Medulla oblongata (tissue), 1 donor: ENCODE measurements at regions not wholly inside any gene's neighbourhood (a gene's known extent, or its start where the extent isn't known, plus 50 kb on each side); places are given as distances from the start of the nearest gene placed in this dataset.
"Not testable (repeated sequence)": the region's sequence is repeated elsewhere in the genome, so short reads cannot be mapped to it uniquely, and the experiment has no call there.

ENCODE experiments used
- DNase-seq: peaks from one replicate; pipeline ENCODE4 v3.0.0-alpha.2; 2015; ENCODE audit errors: extremely low spot score

DNA sequence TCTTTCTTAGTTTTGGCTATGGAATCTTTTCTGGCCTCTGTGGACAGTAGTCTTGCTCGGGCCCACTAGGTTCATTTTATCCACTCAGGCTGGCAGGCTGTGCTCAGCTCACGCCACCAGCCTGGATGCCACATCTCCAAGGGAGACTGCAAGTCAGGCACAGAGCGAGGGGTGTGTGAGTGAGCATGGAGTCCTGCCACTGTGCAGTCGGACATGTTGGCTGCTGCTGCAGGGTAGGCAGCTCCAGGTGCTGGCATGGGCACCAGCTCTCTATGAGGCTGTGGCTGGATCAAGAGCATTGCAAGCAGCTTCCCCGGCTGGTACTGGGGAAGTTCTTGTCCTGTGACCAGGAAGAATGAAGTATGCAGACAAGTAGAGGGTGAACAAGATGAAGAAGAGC lies 158.9 kb downstream of the PCTP start:
- no peak for DNase-seq

DNA sequence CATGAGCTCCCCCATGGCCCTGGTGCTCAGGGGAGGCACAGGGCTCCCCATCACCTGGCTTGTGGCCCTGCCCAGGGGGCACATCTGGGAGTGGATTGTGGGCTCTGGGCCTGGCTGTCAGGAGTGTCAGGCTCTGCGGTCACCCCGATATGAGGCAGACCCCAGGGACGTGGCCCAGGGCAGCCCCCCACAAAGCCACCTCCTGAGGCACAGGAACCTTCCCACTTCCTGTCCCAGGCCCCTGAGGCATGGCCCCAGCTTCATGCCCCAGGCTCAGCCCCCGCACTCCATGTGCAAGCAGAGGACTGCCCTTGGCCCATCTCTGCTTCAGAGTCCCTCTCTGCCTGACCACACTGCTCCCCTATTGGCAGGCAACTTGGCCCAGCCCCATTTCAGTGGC lies 160.3 kb downstream of the PCTP start:
- no peak for DNase-seq

DNA sequence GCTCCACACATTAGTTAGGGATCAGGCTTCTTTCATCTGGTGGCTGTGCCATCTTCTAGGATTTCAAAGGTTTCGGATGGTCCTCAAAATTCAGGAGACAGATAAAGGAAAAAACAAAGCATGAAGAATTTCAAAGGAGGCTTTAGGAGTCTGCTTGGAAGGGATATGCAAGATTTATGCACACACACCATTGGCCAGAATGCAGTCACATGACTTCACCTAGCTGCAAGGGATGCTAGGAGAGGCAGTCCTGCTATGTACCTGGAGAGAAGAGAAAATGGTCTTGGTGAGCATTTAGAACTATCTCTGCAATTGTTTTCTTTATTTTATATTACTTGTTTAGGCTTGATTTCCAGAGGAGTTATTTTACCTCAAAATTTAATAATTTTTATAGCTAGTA lies 174.6 kb downstream of the PCTP start:
- no peak for DNase-seq

DNA sequence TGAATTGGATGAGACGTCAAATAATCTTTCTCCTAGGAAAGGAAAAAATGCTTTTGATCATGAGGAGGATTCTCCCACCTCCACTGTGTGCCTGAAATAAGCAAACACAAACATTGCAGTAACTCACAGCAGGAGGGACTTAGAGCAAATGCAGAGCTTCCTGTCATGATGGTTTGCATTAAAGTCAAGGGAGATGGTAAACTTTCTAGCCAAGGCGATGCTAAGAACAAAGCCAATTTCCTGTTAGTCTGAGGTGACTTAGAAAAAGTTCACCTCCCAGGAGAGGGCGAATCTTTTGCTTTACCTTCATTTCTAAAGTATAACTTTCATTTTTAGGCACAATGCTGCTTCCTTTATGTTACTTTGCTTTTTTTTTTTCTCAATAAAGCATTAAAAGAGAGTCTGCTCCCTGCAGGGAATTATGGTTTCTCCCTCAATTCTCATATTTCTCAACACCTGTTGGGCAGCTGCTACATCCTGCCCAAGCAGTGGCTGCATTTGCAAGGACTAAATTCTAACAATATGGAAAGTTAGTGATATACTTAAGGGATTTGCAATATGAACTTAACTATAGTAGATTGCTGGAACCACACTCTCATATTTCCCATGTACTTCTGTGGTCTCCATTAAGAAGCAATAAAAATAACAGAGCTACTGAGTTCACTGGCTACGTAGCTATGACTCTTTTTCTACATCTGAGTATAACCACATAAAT lies 175.6 kb downstream of the PCTP start:
- DNase-seq: no peak

DNA sequence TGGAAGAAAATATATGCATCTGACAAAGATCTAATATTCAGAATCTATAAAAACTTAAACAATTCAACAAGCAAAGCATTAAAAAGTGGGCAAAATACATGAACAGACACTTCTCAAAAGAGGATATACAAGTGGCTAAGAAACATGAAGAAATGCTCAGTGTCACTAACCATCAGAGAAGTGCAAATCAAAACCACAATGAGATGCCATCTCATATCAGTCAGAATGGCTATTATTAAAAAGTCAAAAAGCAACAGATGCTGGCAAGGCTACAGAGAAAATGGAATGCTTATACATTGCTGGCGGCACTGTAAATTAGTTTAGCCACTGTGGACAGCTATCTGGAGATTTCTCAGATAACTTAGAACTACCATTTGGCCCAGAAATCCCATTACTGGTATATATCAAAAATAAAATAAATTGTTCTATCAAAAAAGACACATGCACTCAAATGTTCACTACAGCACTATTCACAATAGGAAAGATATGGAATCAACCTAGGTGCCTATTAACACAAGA lies 179.5 kb downstream of the PCTP start:
- DNase-seq: no peak

DNA sequence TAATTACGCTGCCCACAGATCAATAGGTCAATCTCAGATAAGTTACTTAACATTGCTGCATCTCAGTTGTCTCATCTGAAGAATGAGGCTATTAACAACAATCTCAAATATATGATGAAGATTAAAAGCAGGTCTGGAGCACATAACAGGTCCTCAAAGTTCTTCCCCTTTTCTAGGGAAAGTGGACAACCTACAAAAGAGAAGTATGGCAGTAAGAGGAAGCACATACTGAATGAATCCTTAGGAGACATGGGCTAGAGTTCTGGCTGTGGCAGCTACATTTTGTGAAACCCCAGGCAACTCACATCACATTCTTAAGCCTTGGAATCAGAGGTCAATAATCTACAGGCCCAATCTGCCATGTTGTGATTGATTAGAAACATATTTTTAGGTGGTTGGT lies 180.6 kb downstream of the PCTP start:
- DNase-seq: no peak

DNA sequence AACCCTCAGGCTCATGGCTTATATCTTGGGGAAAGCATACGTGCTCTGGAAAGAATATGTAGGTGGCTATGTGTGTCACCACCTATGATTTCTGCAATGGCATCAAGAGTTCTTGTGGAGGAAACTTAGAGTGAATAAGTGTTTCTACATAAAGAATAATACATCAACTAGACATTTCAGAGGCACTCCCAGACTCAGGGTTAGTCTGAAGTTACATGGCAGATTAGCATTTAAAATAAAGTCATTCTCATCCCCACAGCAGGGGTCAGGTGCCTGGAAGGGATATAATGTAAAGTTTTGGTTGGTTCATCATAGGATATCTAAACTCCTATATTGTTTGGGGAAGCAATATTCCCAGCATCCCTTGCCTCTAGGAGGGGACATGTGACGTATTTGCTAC lies 182.1 kb downstream of the PCTP start:
- no peak for DNase-seq

DNA sequence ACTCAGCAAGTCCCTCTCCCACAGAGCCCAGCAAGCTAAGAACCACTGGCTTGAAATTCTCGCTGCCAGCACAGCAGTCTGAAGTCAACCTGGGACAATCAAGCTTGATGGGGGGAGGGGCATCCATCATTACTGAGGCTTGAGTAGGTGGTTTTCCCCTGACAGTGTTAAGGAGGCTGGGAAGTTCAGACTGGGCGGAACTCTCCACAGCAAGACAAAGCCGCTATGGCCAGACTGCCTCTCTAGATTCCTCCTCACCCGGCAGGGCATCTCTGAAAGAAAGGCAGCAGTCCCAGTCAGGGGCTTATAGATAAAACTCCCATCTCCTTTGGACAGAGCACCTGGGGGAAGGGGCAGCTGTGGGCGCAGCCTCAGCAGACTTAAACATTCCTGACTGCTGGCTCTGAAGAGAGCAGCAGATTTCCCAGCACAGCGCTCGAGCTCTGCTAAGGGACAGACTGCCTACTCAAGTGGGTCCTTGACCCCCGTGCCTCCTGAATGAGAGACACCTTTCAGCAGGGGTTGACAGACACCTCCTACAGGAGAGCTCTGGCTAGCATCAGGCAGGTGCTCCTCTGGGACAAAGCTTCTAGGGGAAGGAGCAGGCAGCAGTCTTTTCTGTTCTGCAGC lies 188.4 kb downstream of the PCTP start:
- DNase-seq: not testable (repeated sequence)

DNA sequence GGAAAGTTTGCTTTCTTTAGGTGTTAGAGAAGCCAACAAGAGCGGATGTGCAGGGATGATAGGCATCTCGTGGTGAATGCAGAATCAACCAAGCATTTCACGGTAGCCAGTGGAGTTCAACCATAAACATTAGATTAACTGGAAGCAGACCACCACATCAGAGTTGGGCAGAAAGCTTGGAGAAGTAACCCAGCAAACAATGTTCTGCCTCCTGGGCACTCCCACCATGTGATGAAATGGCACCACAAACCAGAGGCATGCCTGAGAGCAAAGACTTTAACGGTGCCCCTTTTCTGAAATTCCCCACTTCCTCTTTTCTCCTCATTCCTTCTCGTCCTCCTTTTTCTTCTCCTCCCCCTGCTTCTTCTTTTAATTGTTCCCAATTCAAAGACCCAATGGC lies 193.5 kb upstream of the ANKFN1 start:
- DNase-seq: no peak

DNA sequence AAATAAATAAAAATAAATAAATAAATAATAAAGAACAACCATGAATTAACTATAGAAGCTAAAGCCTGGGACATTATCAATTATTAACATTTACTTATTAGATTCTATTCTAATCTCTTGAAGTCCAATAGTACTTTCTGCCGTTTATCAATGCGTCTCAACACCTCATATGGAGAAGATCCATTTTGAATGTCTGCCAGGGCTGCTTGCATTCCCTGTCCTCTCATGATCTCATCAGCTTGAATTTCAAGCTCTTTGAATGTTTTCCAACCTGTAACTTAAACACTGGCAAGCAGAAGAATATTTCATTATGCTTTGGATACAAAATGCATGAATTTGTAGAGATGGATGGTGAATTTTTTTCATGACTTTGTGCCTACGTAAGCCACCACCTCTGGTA lies 191.9 kb upstream of the ANKFN1 start:
- no peak for DNase-seq

DNA sequence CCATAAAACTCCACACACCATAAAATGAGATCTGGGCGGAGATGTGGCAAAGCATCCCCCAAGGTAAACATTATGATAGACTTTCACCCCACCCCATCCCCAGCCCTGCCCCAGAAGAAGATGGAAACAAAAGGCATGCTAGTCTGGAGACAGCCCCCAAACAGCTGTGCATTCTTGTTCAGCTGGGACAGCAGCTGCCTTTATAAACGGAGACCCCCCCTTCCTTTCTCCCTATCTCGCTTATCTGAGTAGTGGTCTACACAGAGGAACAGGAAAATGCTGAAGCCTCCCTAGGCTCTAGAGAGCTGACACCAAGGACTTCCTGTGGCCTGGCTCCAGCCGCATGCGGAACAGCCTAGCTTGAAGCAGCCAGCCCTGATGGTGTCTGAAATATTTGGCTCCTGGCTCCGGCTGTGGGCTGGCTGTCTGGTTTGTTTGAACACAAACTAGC lies 190.3 kb upstream of the ANKFN1 start:
- DNase-seq: no peak

DNA sequence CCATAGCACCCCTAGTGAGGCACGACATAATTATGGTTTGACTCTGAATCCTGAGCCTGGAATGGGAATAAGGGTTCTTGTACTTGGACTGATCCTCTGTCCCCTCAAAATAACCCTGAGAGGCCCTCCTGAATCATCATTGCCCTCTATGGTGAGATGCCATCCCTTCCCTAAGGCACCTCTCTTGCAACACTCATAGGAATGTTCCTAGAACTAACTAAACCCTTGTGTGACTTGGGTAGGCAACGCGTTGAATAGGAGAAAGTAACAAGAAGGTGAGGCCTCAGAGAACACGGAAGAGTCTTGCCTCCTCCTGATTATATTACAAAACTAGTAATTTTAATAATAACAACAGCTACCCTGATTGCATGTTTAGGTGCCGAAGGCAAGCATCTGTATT lies 189.1 kb upstream of the ANKFN1 start:
- no peak for DNase-seq

DNA sequence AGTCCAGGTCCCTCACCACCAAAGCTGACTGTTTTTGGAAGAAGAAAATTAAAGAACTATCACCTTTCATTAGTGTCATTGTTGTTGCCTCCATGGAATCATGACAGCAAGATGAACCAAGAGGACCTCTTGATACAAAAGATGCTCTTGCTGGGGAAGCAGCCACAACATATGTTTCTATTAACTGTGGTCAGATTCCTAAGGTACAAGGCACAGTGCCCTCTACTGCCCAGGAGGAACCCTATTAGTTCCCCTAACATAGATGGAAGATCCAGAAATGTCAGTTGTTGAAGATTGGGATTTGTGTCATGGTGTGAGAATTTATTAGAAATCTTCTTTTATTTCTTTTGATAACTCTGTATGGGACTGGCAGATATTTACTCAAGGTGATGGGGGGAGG lies 188.2 kb upstream of the ANKFN1 start:
- DNase-seq: no peak

DNA sequence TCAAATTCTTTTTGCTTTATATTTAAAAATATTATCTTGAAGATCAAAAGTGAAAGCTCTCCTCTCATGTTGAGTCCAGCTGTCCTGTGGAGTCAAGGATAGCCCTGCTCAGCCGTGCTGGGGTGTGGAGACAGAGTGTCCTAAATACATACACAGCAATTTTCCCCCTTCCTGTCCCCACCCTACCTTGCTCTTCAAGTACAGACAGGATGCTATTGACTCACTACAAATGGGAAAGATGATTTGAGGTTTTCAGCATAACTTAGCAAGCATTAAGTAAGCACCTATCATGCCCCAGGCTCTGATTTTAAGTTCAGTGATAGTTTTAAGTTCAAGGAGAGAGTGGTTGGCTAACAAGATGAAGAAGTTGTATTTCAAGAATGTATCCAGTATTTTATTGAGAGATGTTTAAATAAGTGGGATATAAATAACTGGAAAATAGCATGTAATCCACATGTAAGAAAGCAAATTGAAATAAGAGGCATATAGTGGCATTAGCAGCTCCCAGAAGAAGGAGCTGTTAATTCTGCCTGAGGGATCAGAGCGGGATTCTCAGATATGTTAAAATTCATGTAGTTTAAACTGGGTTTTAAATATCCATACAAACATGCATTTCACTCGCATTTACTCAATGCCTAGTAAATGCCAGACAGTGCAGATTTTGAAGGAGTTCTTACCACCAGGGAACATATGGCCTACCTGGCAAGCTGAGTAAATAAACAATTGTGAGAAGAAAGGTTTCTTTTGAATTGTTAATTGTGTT lies 183.5 kb upstream of the ANKFN1 start:
- DNase-seq: no peak

DNA sequence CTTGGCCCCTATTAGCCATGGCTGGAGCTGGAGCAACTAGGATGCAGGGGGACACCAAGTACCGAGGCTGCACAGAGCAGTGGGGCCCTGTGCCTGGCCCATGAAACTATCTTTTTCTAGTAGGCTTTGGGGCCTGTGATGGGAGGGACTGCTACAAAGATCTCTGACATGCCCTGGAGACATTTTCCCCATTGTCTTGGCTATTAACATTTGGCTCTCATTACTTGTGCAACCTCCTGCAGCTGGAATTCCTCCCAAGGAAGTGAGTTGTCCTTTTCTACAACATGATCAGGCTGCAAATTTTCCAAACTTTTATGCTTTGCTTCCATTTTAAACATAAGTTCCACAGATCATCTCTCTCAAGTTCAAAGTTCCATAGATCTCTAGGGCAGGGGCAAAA lies 174.7 kb upstream of the ANKFN1 start:
- DNase-seq: no peak

DNA sequence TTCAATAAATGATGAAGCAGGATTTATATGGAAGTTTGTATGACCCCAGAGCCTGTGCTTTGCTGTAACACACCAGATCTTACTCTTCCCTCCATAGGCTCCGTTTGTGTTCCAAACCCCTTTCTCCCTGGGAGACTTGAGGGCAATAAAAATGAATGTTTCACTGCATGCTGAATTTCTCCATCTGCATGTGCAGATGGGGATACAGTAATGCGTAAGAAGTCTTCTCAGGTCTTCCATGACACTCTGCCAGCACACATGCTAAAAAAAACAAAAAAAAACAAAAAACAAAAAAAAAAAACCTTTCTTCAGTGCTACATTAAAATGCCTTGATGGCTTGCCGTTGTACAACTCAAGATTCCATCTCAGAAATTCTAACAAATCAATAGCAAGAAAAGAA lies 170.2 kb upstream of the ANKFN1 start:
- no peak for DNase-seq

DNA sequence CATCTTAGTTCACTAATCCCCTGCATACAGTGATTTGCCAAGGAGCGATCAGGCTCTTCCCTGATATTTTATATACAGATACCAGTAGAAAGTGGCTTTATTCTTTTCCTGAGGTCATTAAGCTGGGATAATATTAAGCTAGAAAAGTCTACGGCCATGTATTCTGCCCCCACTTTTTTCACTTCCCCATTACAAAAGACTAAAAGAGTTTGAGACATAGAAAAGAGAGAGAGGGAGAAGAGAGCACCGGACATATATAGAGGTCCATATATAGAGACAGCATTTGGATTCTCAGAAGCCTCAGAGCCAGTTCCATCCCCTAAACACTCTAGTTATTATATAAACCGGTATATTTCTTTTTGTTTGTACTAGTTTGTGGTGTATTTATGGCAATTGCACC lies 166.5 kb upstream of the ANKFN1 start:
- no peak for DNase-seq

DNA sequence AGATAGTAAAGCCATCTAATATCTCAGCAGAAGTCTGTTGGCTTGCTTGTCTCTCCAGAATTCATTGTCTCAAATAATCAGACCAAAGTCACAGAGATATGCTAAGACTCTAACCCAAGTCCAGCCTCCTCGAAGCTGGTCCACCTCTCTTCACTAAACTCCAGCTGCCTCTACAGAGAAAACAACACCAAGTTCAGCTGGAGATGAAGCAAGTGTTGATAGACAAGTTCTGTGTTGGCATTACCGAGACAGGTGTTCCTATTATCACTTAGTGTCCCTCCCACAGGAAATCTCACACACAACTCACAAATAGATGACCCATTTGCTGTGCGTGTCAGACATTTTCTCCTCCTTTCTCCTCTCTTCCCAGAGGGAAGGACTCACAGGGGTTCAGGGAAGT lies 164.4 kb upstream of the ANKFN1 start:
- DNase-seq: no peak

DNA sequence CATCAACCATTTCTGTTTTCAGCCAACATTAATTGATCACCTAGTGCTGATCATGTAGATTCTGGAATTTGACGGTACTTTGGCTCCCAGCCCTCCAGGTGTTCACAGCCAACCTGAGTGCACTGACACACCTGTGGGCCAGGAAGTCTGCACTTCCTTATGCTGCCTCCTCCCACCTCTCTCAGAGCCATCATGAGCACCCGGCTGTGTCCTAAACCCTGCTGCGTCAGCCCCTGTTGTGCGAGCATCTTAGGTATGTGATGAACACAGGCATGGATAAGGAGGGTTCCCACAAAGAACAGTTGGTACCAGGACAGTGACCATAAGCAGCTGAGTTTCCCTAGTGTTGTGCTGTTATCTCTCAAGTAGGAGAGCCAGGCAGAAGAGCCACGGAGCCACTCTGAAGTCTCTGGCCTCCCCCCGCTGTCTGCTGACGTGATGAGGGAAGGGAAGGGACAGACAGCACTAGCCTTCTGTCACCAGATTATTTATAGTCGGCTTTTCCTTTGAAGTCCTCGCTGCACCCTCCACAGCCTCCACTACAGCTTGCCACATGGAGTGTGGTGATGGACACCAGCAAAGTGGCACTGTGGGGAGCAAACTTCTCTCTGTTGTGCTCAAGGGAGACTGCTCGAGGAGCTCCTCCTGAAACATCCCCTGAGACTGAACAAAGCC lies 162.8 kb upstream of the ANKFN1 start:
- no peak for DNase-seq

DNA sequence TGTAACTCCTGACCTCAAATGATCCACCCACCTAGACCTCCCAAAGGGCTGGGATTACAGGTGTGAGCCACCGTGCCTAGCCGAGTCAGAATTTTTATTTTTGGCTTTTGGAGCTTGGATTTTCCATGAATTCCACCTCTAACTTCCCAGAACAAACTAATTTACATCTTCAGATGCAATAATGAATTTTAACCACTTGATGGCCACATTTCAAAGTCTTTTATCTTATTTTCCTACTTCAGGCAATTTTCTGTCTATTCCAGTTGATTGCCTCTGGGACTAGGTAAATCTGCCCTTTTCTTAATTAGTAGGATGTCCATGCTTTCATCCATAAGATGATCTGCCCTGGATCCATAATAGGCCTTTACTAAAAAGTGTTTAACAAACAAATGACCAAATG lies 156.4 kb upstream of the ANKFN1 start:
- DNase-seq: no peak

DNA sequence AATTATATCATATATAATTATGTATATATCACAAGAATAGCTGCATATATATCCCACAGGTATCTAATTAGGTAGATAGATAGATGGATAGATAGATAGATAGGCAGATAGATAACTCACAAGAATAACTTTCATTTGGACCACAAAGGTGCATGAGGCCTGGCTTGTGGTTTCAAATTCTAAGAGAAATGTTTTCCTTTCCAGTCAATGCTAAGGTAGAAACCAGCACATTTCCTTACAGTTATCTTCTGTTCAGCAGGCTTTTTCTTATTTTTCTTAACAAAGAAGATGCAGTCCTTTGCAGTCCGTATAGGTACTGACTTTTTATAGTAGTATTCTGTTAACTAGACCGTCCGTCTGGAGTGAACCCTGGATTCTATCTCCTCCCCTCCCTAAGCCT lies 152.9 kb upstream of the ANKFN1 start:
- no peak for DNase-seq

DNA sequence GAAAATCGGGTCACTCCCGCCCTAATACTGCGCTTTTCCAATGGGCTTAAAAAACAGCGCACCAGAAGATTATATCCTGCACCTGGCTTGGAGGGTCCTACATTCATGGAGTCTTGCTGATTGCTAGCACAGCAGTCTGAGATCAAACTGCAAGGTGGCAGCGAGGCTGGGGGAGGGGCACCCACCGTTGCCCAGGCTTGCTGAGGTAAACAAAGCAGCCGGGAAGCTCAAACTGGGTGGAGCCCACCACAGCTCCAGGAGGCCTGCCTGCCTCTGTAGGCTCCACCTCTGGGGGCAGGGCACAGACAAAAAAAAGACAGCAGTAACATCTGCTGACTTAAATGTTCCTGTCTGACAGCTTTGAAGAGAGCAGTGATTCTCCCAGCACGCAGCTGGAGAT lies 150.6 kb upstream of the ANKFN1 start:
- DNase-seq: not testable (repeated sequence)
